GM21381 (cell line): ENCODE measurements at regions not wholly inside any gene's neighbourhood (a gene's known extent, or its start where the extent isn't known, plus 50 kb on each side); places are given as distances from the start of the nearest gene placed in this dataset.

Experiments used
- ATAC-seq: cut with Tn5 transposase; IDR thresholded peaks from one replicate; pipeline ENCODE4 v1.9.1; 2021; ENCODE audit warnings: mild to moderate bottlenecking, moderate library complexity; ENCODE audit not compliant: unreplicated experiment

DNA sequence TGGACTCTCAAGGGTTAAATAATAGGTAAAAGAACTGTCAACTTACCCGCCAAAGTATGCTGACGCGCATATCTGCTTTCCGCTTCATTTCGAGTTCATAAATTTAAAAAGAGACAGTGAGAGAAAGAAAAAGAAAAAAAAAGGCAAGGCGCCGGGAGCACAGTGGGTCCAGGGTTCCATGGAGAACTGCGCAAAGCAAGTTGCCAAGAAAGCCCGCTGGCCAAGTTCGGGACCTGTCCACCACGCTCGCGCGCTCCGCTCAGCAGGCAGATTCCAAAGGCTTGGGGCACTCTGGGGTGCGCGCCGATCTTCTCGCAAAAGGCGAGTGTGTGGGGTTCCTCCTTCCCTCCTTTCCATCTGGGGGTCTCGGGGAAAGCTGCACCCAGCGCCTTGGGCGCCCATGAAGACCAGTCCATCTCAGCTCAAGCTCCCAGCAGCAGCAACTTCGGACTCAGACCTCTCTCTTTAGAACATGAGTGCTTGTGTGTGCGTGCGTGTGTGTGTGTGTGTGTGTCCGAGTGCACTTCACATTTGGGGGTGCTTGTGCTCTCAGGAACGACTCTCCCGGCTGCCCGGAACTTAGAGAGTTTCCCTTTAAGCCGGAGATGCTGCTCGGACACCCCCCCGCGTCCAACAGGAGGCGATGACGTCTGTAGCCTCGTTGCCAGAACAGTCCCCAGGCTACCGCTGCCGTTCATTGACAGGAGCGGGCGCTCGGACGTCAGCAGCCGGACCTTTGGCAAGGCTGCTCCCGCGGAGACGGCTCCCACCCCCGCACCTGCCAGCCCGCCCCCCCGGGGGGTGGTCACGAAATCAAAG is 180.0 kb downstream of the TBXT start:
- ATAC-seq = no peak

DNA sequence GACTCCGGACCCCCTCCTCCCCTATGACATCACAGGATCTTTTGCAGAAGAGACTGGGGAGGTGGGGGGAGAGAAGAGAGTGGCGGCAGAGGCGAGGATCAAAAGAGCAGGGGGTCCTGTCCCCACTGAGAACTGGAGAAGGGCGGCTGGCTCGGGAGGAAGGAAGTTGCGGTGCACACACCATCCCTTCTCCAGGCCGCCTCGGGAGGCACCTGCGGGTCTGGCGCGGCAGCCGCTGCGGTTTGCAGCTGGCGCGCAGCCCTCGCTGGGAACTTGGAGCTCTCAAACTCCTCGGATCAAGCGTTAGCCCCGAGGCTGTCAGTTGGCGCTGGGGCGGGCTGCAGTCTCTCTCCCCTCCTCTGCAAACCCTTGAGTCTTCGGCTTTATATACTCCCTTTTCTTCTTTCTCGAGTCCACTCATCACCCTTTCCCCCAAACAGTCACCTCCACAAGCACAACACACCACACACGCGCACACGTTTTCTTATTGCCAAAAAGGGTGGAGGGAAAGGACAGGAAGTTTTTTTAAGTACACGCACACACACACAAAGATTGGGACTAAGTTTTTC is 180.7 kb downstream of the TBXT start:
- no peak for ATAC-seq

- ATAC-seq = no peak
Measured at GRCh38 chr6:165986311-165986913, 181.2 kb downstream of the TBXT start.

- no peak for ATAC-seq
Measured at GRCh38 chr6:165985806-165986299, 181.8 kb downstream of the TBXT start.

GRCh38 chr6:165985281-165985805 is 182.3 kb downstream of the TBXT start:
- no peak for ATAC-seq

- ATAC-seq = no peak
Measured at GRCh38 chr6:165984729-165985275, 182.8 kb downstream of the TBXT start.

- no peak for ATAC-seq
Measured at GRCh38 chr6:165983112-165984072, 184.3 kb downstream of the TBXT start.

DNA sequence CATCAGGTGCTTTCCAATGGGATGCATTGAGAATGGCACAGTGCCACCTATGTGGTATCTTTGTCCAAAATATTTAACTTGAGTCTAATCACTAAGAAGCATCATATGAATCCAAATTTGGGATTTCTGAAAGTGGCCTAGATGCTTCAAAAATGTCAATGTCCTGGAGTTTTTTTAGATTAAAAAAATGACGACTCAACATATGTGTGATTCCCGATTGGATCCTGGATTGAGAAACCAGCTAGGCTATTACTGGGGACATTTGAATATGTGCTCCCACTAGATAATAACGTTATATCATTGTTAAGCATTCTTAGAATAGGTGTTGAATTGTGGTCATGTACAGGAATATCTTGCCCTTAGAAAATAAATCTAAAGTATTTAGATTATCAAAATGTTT is 189.2 kb downstream of the TBXT start:
- no peak for ATAC-seq

DNA sequence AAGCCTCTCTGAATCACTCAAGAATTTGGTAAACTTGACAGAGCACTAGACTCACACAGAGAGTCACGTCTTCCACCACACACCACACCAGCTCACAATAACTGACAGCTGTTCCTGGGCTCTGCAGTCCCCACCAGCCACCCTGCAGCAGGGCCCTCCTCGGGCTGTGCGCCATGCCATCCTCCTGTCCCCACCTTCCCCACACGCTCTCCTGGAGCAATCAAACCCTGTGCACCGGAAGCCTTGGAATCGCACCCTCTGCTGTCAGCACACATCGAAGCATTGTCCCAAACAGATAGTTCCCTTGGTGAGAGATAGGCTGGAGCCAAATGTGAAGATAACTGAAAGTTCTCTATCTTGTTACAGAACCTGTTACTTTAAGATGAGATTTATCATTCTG is 191.0 kb downstream of the TBXT start:
- ATAC-seq = no peak

- ATAC-seq = no peak
Measured at GRCh38 chr6:165974817-165975216, 192.8 kb downstream of the TBXT start.

- ATAC-seq = no peak
Measured at GRCh38 chr6:165973473-165973872, 194.2 kb downstream of the TBXT start.

GRCh38 chr6:165972139-165972802 is 195.4 kb downstream of the TBXT start:
- no peak for ATAC-seq

GRCh38 chr6:165971202-165971601 is 196.4 kb downstream of the TBXT start:
- ATAC-seq = no peak

DNA sequence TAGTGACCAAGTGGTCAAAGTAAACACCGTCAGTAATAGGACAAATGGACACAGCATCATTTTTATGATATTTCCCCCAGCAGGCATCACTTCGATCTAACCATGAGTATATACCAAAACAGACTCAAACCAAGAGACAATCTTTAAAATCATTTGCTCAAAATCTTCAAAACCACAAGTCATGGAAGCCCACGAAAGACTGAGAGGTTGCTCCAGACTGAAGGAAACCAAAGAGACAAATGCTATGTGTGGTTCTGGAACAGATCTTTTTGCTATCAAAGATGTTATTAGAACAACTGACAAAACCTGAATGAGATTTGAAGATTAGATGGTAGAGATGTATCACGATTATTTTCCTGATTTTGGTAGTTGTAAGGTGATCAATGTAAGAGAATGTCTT is 197.7 kb downstream of the TBXT start:
- no peak for ATAC-seq

- no peak for ATAC-seq
Measured at GRCh38 chr6:165969184-165969583, 198.5 kb downstream of the TBXT start.

DNA sequence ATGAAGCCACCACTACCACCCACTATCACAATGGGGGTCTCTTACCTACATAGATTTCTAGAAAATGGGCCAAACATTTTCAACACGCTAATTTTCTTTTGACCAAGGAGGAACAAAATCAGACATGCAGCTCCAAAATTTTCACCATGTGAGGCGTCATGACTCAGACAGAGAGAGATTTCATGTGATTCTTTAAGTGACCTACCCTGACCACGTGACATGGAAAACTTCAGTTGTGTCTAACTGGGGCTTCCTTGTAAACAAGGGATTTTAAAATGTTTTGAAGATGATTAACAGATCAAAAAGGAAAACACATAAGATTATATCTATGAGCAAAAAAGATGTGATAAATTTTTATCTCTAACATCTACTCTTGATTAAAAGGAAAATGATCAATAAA is 199.2 kb downstream of the TBXT start:
- no peak for ATAC-seq

DNA sequence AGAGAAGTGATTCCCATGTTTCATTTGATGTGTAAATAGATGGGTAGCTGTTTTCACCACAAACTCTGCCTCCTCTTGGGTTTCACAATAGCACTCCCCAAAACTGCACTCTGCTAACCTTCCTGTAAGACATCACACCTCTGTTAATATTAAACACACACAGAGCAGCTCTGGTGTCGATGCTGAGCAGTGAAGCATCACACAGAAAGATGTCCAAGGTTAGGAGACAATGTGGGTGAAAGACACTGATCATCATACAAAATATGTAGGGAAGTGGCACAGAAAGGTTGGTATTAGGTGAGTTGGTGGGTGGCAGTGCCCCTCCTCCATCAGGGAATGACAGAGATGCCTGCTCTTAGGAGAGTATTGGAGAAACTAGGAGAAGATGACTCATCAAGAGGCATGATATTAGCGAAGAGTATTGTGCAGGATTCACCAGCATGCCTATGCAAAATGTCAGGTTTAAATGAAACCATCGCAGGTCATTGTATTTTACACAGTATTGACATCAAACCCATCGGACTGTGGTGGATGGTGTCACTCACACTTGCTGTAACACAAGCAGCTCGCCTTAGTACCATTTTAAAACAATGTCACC is 199.7 kb downstream of the TBXT start:
- ATAC-seq = no peak

DNA sequence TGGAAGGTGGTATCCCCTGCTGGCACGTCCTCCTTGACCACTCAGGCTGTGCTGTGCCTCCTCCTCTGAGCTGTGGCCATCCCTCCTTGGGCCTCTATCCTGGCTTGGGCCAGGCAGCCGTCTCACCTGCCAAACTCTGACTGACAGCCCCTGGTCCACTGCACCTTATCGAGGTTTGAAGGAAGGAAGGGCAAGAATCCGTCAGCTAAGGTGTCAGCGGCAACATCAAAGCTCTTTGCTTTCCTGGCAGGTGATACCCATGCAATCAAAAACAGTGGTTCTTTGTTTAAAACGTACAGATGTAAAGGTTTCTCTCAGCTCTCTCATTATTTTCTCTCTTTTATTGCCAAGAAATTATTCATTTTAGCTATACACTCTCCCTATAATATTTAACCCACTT is 203.9 kb downstream of the TBXT start:
- no peak for ATAC-seq

- ATAC-seq = no peak
Measured at GRCh38 chr6:165962366-165962765, 205.3 kb downstream of the TBXT start.
